GM18507 (cell line): ENCODE measurements at regions not wholly inside any gene's neighbourhood (a gene's known extent, or its start where the extent isn't known, plus 50 kb on each side); places are given as distances from the start of the nearest gene placed in this dataset.
"Not testable (repeated sequence)": the region's sequence is repeated elsewhere in the genome, so short reads cannot be mapped to it uniquely, and the experiment has no call there.

Experiments used
- DNase-seq: peaks from one replicate; pipeline ENCODE4 v3.0.0; 2011; ENCODE audit warnings: low read depth; ENCODE audit not compliant: insufficient read length; ENCODE audit errors: extremely low spot score
- FAIRE-seq: peaks from 2 replicates; lab custom pipeline; 2011; peaks lifted over from hg19 to GRCh38; lab: Jason Lieb, UNC

- FAIRE-seq (no peak), DNase-seq (no peak)
Observed at GRCh38 chr10:35784751-35785150, 142.7 kb upstream of the FZD8 start.

GRCh38 chr10:35783305-35783838 is 141.3 kb upstream of the FZD8 start:
- DNase-seq: no peak
- FAIRE-seq: no peak

- no peak for DNase-seq
- FAIRE-seq: no peak
Observed at GRCh38 chr10:35781643-35782035, 139.5 kb upstream of the FZD8 start.

- DNase-seq (no peak), FAIRE-seq (no peak)
Observed at GRCh38 chr10:35780970-35781642, 139.0 kb upstream of the FZD8 start.

GRCh38 chr10:35778306-35778705 is 136.2 kb upstream of the FZD8 start:
- no peak for FAIRE-seq
- no peak for DNase-seq

- not testable (repeated sequence) for FAIRE-seq, DNase-seq
Observed at GRCh38 chr10:35776557-35776956, 134.5 kb upstream of the FZD8 start.

- DNase-seq (no peak), FAIRE-seq (no peak)
Observed at GRCh38 chr10:35774109-35774508, 132.0 kb upstream of the FZD8 start.

GRCh38 chr10:35770817-35771355 is 128.8 kb upstream of the FZD8 start:
- FAIRE-seq (no peak), DNase-seq (no peak)

- no peak for FAIRE-seq
Observed at GRCh38 chr10:35769795-35770194, 127.7 kb upstream of the FZD8 start.

GRCh38 chr10:35768731-35769130 is 126.6 kb upstream of the FZD8 start:
- FAIRE-seq (no peak), DNase-seq (no peak)

More at GRCh38 chr10:35769795-35770194, 127.7 kb upstream of the FZD8 start:
- DNase-seq: no peak

- FAIRE-seq: no peak
- DNase-seq: no peak
Observed at GRCh38 chr10:35768011-35768410, 125.9 kb upstream of the FZD8 start.

GRCh38 chr10:35765996-35766395 is 123.9 kb upstream of the FZD8 start:
- FAIRE-seq (no peak), DNase-seq (no peak)

GRCh38 chr10:35765066-35765527 is 123.0 kb upstream of the FZD8 start:
- FAIRE-seq (no peak), DNase-seq (no peak)

GRCh38 chr10:35762311-35763030 is 120.4 kb upstream of the FZD8 start:
- no peak for FAIRE-seq
- no peak for DNase-seq

GRCh38 chr10:35758076-35758475 is 116.0 kb upstream of the FZD8 start:
- FAIRE-seq: no peak

GRCh38 chr10:35754519-35754918 is 112.4 kb upstream of the FZD8 start:
- FAIRE-seq (no peak), DNase-seq (no peak)

More at GRCh38 chr10:35758076-35758475, 116.0 kb upstream of the FZD8 start:
- DNase-seq: no peak

GRCh38 chr10:35752469-35753461 is 110.7 kb upstream of the FZD8 start:
- no peak for DNase-seq
- FAIRE-seq: no peak

GRCh38 chr10:35751347-35751746 is 109.3 kb upstream of the FZD8 start:
- no peak for DNase-seq
- FAIRE-seq: no peak

- FAIRE-seq: no peak
- DNase-seq: no peak
Observed at GRCh38 chr10:35749230-35749629, 107.1 kb upstream of the FZD8 start.
